Breast epithelium (tissue), 3 donors: ENCODE measurements at regions not wholly inside any gene's neighbourhood (a gene's known extent, or its start where the extent isn't known, plus 50 kb on each side); places are given as distances from the start of the nearest gene placed in this dataset.

ENCODE experiments used
- POLR2A ChIP-seq: fragments of 450-650 bp; IDR thresholded peaks from one replicate; pipeline ENCODE4 v1.6.1; 2016; ENCODE audit warnings: antibody characterized with exemption, mild to moderate bottlenecking, moderate library complexity
- POLR2AphosphoS5 ChIP-seq, 3 donors: sonication (generic); formaldehyde crosslinking; IDR thresholded peaks; one replicate each; pipeline ENCODE4 v1.6.1; 2017; ENCODE audit warnings: antibody characterized with exemption in 3 of 3
- TF ChIP-seq, protein P1 (sequence below), 3 donors: fragments of 450-650 bp; IDR thresholded peaks; one replicate each; pipeline ENCODE4 v1.5.1; 2016 to 2017; ENCODE audit warnings: antibody characterized with exemption in 3 of 3, mild to moderate bottlenecking in 3 of 3, moderate library complexity in 3 of 3

DNA sequence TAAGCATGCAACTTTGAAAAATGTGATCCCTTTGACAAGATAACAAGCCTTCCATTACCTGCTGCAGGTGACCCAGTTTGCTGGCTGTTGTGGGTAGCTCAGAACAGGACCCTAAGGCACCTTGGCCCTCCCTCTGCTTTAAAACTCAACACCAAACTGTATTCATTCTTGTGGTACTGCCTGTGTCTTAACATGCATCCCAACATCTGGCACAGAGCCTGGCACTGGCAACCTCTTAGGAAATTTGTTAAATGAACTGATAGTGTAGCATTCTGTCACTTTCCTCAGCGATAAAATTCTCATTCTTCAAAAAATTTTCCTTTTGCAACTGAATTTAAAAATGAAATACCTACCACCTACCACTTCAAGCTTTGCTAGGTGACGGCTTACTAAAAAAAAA lies 287.3 kb upstream of the ADAMTS9 start:
- TF ChIP-seq, protein P1, sequence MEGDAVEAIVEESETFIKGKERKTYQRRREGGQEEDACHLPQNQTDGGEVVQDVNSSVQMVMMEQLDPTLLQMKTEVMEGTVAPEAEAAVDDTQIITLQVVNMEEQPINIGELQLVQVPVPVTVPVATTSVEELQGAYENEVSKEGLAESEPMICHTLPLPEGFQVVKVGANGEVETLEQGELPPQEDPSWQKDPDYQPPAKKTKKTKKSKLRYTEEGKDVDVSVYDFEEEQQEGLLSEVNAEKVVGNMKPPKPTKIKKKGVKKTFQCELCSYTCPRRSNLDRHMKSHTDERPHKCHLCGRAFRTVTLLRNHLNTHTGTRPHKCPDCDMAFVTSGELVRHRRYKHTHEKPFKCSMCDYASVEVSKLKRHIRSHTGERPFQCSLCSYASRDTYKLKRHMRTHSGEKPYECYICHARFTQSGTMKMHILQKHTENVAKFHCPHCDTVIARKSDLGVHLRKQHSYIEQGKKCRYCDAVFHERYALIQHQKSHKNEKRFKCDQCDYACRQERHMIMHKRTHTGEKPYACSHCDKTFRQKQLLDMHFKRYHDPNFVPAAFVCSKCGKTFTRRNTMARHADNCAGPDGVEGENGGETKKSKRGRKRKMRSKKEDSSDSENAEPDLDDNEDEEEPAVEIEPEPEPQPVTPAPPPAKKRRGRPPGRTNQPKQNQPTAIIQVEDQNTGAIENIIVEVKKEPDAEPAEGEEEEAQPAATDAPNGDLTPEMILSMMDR (IDR thresholded peaks at IDR 0.05): no peak
- no peak for TF ChIP-seq POLR2A
- no peak for TF ChIP-seq POLR2AphosphoS5 (IDR thresholded peaks at IDR 0.05)
